ENCODE measurements at regions not wholly inside any gene's neighbourhood (a gene's known extent, or its start where the extent isn't known, plus 50 kb on each side); places are given as distances from the start of the nearest gene placed in this dataset.

GRCh38 chr21:29448766-29449165, 150.0 kb downstream of the BACH1 start:
- H3K27me3 ChIP-seq (ENCODE audit: control insufficient read depth, insufficient read depth, low read length): no peaks in the 10 kb centered on the region
- no peaks in the 10 kb centered on the region for H3K36me3 ChIP-seq (ENCODE audit: control insufficient read depth in 2 of 3, insufficient read depth in 3 of 3, low read length in 3 of 3)
- no peak for DNase-seq
- no peak overlapping the region for H3K4me3 ChIP-seq (ENCODE audit: low read length in 3 of 3)
- H3K9ac ChIP-seq (ENCODE audit: low read length in 3 of 3): no peak overlapping the region
- FAIRE-seq: no peak
- TF ChIP-seq CTCF (IDR thresholded peaks at IDR 0.05; ENCODE audit: borderline replicate concordance, extremely low read depth, insufficient read depth): no peak
- intact Hi-C loops (cut with DNase I): no loop called here
- no peaks in the 10 kb centered on the region for H3K9me3 ChIP-seq (ENCODE audit: control insufficient read depth in 2 of 3, insufficient read depth in 1 of 3, low read length in 3 of 3)
- H3K27ac ChIP-seq (ENCODE audit: low read depth in 2 of 2, low read length in 2 of 2): no peak overlapping the region
- H3K4me1 ChIP-seq (ENCODE audit: control insufficient read depth in 2 of 3, insufficient read depth in 2 of 3, low read depth in 1 of 3, low read length in 3 of 3): no peaks in the 10 kb centered on the region

- Histone ChIP-seq H3K9ac (ENCODE audit: low read length in 3 of 3) (no peak overlapping the region), H3K27ac (ENCODE audit: low read depth in 2 of 2, low read length in 2 of 2) (no peak overlapping the region), H3K4me3 (ENCODE audit: low read length in 3 of 3) (no peak overlapping the region), H3K4me1 (ENCODE audit: control insufficient read depth in 2 of 3, insufficient read depth in 2 of 3, low read depth in 1 of 3, low read length in 3 of 3) (no peaks in the 10 kb centered on the region), H3K36me3 (ENCODE audit: control insufficient read depth in 2 of 3, insufficient read depth in 3 of 3, low read length in 3 of 3) (no peaks in the 10 kb centered on the region), H3K9me3 (ENCODE audit: control insufficient read depth in 2 of 3, insufficient read depth in 1 of 3, low read length in 3 of 3) (no peaks in the 10 kb centered on the region), H3K27me3 (ENCODE audit: control insufficient read depth, insufficient read depth, low read length) (no peaks in the 10 kb centered on the region)
- FAIRE-seq (no peak), DNase-seq (no peak)
- TF ChIP-seq CTCF (IDR thresholded peaks at IDR 0.05; ENCODE audit: borderline replicate concordance, extremely low read depth, insufficient read depth): no peak
- intact Hi-C loops (cut with DNase I): no loop called here
These were observed 150.7 kb downstream of the BACH1 start for GRCh38 chr21:29449306-29449950.

GRCh38 chr21:29450058-29450457, 151.3 kb downstream of the BACH1 start:
- Histone ChIP-seq H3K4me1 (ENCODE audit: control insufficient read depth in 2 of 3, insufficient read depth in 2 of 3, low read depth in 1 of 3, low read length in 3 of 3) (no peaks in the 10 kb centered on the region), H3K36me3 (ENCODE audit: control insufficient read depth in 2 of 3, insufficient read depth in 3 of 3, low read length in 3 of 3) (no peaks in the 10 kb centered on the region), H3K27ac (ENCODE audit: low read depth in 2 of 2, low read length in 2 of 2) (no peak overlapping the region), H3K27me3 (ENCODE audit: control insufficient read depth, insufficient read depth, low read length) (no peaks in the 10 kb centered on the region), H3K9me3 (ENCODE audit: control insufficient read depth in 2 of 3, insufficient read depth in 1 of 3, low read length in 3 of 3) (no peaks in the 10 kb centered on the region), H3K9ac (ENCODE audit: low read length in 3 of 3) (no peak overlapping the region), H3K4me3 (ENCODE audit: low read length in 3 of 3) (no peak overlapping the region)
- DNase-seq (no peak), FAIRE-seq (no peak)
- TF ChIP-seq CTCF (IDR thresholded peaks at IDR 0.05; ENCODE audit: borderline replicate concordance, extremely low read depth, insufficient read depth): no peak
- intact Hi-C loops (cut with DNase I): no loop called here

DNA sequence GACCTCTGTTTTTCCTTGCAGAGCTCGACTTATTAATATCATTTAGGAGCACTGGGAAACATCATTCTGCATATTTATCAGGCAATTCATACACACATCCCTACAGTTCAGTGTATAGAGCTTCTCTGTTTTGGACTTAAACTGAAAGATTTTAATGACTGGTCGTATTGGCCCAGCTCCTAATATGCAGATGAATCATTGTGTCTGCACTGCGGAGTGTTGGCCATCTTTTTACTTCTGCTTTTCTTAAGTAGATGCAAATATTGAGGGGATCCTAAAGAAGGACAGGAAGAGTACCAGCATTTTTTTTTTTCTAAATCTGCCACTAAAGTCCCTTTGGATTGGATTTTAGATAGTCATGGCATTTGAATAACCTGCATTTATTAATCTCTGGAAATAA, 154.8 kb downstream of the BACH1 start:
- Histone ChIP-seq H3K36me3 (ENCODE audit: control insufficient read depth in 2 of 3, insufficient read depth in 3 of 3, low read length in 3 of 3) (no peaks in the 10 kb centered on the region), H3K9ac (ENCODE audit: low read length in 3 of 3) (no peak overlapping the region), H3K27me3 (ENCODE audit: control insufficient read depth, insufficient read depth, low read length) (no peaks in the 10 kb centered on the region), H3K9me3 (ENCODE audit: control insufficient read depth in 2 of 3, insufficient read depth in 1 of 3, low read length in 3 of 3) (no peaks in the 10 kb centered on the region), H3K4me1 (ENCODE audit: control insufficient read depth in 2 of 3, insufficient read depth in 2 of 3, low read depth in 1 of 3, low read length in 3 of 3) (no peaks in the 10 kb centered on the region), H3K27ac (ENCODE audit: low read depth in 2 of 2, low read length in 2 of 2) (no peak overlapping the region), H3K4me3 (ENCODE audit: low read length in 3 of 3) (no peak overlapping the region)
- intact Hi-C loops (cut with DNase I): no loop called here
- DNase-seq (no peak), FAIRE-seq (no peak)
- TF ChIP-seq CTCF (IDR thresholded peaks at IDR 0.05; ENCODE audit: borderline replicate concordance, extremely low read depth, insufficient read depth): no peak
